ENCODE measurements at regions not wholly inside any gene's neighbourhood (a gene's known extent, or its start where the extent isn't known, plus 50 kb on each side); places are given as distances from the start of the nearest gene placed in this dataset.
A peak's percentile ranks its signal among the peaks of the same experiment; 100 is the strongest.

DNA sequence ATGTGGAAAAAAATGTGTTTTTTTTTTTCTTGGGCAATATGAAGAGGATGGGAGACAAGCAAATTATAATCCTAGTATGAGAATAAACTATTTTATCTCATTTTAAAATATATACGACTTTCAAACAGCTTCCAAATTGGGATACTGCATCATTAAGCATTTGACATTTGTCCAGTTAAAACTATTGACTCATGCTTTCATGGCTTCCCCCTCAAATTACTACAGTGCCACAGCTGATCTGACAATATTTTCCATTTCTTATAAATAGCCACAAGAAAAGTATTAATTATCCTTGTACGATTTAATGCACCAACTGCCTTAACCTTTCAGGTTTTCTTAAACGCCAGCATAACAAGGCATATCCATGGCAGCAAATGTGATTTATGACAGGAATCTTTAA, 1134.8 kb upstream of the ZEB2 start:
- DNase-seq (ENCODE audit: low read depth in 2 of 2): no peak

DNA sequence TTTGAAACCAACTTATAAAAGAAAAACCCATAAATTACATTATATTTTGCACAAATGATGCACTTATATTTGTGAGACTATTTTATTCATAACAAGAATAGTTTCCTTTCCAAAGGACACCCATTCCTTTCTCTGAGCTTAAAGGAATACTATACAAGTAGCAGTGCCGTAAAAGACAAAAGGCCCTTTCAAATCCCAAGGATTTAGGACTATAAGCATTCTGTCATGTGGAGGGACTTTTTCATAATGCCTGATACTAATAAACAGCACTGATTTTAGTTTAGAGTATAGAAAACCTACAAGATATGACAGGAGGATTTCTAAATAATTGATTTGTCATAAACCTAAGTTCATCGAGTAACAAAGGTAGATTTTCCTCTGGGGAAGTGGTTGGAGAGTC, 1134.2 kb upstream of the ZEB2 start:
- no peak for DNase-seq (ENCODE audit: low read depth in 2 of 2)

GRCh38 chr2:145653553-145653952, 1133.6 kb upstream of the ZEB2 start:
- DNase-seq (ENCODE audit: low read depth in 2 of 2): no peak

DNA sequence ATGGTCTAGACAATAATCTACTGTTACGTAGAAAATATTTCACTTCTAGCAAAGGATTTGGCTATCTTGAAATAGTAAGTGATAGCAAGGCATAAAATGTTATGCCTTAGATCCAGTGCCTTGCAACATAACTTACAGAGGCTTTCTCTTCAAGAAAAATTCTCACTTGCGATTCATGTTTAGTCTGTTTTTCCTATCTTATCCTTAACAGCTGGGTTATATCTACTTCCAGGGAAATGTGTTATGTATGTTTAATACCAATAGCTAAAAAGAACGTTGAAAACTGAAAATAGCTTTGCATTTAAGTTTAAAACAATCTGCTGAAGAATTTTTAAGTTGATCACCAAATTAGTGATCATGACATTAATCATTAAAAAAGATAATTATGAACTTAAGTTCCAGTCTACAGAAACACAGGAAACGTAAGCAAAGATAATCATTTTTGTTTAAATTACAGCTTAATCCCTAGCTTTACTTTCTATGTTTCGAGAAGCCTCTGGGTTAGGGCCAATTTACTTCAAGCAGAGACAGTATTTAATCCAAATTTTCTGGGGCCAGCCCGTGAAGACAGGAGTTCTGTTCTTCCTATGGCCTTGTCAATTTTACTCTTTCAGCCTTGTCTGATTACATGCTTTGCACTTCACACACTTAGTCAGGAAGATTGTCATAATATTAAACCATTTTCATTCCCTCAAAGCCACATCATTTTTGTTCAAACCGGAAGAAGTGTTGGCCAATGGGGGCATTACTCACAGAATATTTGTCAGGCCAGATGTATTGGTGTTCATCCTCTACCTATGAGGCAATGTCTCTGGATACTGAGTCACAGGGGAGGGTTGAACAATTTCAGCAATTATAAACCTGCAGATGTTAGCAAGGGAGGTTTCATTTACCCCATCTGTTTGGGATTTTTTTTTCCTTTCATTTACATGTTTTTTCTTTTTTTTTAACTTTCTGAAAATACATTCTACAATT, 1132.9 kb upstream of the ZEB2 start:
- DNase-seq (ENCODE audit: low read depth in 2 of 2): peak; percentile 67 to 75

DNA sequence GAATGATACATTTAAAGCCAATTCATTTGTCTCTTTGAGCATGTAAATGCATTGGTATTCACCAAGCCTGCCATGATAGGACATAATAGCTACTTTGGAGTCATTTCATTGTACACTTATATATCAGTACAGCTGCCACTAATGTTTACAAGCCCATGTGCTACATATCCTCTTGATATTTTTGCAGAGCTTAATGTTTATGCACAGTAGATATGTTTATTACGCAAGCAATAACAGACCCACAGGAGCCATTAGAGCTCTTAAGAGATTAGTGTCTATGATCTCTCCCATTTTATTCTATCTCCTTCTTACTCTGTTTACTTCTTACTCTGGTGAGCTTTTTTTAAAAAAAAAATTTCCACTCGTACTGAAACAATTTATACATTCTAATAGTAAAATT, 1132.1 kb upstream of the ZEB2 start:
- DNase-seq (ENCODE audit: low read depth in 2 of 2): no peak

DNA sequence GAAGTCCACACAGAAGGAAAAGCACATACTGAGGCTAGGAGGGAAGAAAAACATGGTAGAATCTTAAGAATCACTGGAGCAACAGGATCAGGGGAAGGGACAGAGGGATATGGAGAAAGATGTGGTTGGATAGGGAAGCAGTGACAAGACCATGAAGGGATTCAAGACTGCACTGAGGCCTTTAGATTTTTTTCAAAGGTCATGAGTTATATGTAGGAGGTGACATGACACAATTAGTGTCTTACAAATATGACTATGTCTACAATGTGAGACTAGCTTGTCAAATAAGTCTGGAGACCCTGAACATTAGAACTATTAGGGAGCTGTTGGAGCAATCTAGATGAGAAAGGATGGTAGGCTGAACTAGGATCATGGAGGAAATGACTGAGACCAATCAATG, 1130.3 kb upstream of the ZEB2 start:
- no peak for DNase-seq (ENCODE audit: low read depth in 2 of 2)

GRCh38 chr2:145649061-145649460, 1129.1 kb upstream of the ZEB2 start:
- no peak for DNase-seq (ENCODE audit: low read depth in 2 of 2)

- no peak for DNase-seq (ENCODE audit: low read depth in 2 of 2)
Observed at GRCh38 chr2:145644820-145645302, 1124.9 kb upstream of the ZEB2 start.

DNA sequence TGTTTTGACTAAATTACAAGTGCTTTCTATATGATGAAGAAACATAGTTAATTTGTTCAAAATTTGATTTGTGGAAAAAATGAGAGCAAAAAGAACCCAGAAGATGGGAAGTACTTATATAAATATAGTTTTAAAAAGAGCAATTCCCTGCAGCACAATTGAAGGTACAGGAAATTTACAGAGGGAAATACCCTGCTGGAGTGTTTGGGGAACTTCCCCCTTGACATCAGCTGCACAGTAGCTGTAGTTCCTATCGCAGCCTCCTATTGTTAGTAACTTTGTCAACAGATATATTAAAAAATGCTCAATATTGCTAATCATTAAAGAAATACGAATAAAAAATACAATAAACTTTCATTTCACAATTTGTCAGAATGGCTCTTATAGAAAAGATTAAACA, 1118.8 kb upstream of the ZEB2 start:
- no peak for DNase-seq (ENCODE audit: low read depth in 2 of 2)

DNA sequence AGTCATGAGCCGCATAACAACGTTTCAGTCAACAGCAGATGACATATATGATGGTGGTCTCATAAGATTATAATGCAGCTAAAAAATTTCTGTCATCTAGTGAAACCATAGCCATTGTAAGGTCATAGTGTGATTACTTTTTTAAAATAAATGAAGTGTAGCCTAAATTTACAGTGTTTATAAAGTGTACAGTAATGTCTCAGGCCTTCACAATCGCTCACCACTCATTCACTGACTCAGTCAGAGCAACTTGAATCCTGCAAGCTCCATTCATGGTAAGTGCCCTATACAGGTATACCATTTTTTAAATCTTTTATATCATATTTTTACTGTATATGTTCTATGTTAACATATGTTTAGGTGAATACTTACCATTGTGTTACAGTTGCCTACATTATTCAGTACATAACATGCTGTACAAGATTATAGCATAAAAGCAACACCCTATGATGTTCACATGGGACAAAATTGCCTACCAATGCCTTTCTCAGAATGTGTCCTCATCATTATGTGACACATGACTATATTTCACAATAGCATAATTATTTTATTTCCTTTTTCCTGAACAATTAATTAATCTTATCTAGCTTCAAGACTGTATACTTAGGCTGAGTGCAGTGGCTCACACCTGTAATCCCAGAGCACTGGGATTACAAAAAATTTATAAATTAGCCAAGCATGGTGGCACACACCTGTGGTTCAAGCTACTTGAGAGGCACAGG, 1115.9 kb upstream of the ZEB2 start:
- no peak for DNase-seq (ENCODE audit: low read depth in 2 of 2)

GRCh38 chr2:145631561-145631960, 1111.6 kb upstream of the ZEB2 start:
- no peak for DNase-seq (ENCODE audit: low read depth in 2 of 2)

- no peak for DNase-seq (ENCODE audit: low read depth in 2 of 2)
Observed at GRCh38 chr2:145626301-145626700, 1106.4 kb upstream of the ZEB2 start.

DNA sequence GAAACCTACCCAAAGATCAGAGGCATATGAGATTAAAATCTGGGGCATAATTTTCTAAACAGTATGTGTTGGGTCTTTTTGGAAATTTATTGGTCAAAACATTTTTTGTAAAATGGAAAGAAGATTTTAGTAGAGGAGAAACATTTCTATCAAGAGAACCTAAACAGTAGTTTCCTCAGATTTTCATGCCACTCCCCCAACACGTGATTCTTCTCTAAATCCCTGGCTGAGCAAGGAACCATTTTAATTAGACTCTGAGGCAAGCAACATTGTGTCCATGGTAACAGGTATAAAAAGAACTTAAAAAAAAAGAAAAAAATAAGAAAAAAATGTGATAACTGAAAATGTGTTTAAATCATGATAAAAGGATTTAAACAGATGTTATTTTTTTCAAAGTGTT, 1105.2 kb upstream of the ZEB2 start:
- no peak for DNase-seq (ENCODE audit: low read depth in 2 of 2)

DNA sequence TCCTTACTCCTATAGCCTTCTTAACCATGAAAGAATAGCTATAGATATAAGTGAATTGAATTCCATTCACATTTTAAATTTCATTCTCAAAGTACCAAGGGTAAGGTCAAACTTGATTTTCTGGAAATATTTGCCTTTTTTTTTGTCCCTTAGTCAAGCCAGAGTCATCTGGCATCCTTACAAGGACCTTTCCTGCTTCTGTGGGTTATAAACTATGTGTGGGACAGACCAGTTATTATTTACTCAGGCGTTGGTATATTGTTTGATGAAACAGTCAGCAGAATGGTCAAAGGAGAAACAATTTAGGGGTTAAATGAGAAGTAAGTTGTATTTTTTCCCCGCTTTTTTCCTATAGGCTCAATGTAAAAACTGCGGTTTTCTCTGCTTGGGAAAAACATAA, 1103.2 kb upstream of the ZEB2 start:
- peak in 1 of 2 experiments; percentile 13 for DNase-seq (ENCODE audit: low read depth in 2 of 2)

DNA sequence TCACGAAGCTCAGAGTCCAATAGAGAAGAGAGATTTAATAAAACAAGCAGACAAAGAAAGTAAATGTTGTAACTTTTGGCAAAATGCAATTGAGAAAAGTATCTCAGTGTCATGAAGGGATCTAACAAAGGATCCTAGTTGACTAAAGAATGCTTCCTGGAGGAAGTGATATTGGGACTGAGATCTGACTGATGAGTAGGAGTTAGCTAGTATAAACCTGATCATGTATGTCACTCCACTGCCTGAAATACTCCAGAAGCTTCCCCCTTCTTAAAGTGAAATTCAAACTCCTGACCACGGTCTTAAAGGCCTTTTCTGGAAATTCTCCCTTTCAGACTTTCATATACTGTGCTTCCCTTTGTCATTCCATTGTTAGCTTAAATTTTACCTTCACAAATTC, 1102.4 kb upstream of the ZEB2 start:
- no peak for DNase-seq (ENCODE audit: low read depth in 2 of 2)

GRCh38 chr2:145617906-145618305, 1098.0 kb upstream of the ZEB2 start:
- no peak for DNase-seq (ENCODE audit: low read depth in 2 of 2)

DNA sequence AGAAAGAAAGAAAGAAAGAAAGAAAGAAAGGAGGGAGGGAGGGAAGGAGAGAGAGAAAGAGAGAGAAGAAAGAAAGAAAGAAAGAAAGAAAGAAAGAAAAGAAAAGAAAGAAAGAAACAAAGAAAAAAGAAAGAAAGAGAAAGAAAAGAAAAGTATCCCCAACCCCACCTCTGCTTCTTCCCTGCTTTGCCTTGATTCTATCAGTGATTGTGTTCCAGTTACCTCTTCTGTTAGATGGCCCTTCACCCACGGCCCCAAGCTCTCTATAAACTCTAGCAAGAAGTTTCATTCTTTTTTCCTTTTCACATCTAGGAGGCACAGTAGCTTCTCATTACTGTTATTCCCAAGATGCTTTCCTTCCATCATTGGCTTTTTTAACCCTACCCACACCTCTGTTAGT, 1097.5 kb upstream of the ZEB2 start:
- no peak for DNase-seq (ENCODE audit: low read depth in 2 of 2)

GRCh38 chr2:145615626-145616025, 1095.7 kb upstream of the ZEB2 start:
- no peak for DNase-seq (ENCODE audit: low read depth in 2 of 2)

- DNase-seq (ENCODE audit: low read depth in 2 of 2): no peak
Observed at GRCh38 chr2:145609951-145610350, 1090.0 kb upstream of the ZEB2 start.

DNA sequence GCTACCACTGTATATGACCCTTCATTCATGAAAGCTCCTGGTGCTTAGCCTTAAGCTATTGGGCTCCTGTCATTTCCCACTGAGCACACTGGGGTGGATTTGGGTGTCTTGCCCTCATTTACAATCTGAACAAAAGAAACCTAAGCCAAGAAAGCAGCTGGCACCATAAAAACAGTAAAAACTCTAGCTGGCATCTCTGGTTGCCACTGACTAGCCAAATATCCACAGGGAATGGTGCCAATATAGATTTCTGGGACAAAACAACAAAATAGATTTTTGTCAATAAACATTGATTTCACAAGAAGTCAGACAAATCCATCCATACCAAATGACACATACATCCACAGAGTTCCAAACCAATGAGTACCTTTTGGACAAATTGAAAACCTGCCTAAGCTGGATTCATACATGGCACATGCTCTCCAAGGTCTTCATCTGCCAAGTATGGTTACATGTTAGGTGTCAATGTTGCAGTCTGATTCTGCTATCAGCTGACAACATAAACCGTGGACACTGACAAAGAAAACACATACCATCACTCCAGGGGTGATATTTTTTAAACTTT, 1081.5 kb upstream of the ZEB2 start:
- no peak for DNase-seq (ENCODE audit: low read depth in 2 of 2)

GRCh38 chr2:145600811-145601210, 1080.9 kb upstream of the ZEB2 start:
- no peak for DNase-seq (ENCODE audit: low read depth in 2 of 2)

DNA sequence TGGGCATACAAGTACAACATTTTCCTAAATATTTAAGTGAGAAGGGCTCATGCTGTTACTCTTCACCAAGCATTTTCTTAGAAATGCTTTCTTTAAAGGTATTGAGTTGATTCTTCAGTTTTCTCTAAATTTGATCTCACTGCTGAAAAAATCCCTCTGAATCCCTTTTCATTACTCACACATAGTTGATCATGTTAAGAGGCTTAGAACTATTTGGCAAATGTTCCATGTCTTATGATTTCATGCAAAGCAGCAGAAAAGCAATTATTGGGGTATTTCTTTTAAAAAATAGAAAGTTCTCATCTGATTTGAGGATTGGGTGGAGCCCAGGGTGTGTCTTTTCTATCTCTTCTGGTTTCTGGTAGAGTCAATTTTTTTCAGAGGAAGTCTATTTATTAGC, 1079.8 kb upstream of the ZEB2 start:
- peak in 1 of 2 experiments; percentile 59 for DNase-seq (ENCODE audit: low read depth in 2 of 2)

DNA sequence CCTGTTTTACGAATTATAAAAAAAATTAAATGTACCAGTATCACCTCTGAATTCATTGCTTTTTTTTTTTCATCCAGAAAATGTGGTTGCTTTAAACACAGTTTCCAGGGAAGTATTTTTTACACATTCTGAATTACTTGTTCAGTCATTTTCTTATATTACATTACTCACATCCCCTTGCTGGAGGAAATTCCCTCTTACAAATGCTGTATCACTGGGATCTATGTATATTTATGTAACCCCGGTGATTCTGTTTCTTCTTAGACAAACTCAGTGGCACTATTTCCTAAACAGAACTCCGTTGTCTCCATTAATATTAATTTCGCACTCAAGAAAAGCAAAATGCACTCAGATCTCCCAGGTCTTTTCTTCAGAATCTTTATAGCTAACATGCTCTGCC, 1078.5 kb upstream of the ZEB2 start:
- DNase-seq (ENCODE audit: low read depth in 2 of 2): no peak
